HFF-Myc (cell line): ENCODE measurements at regions not wholly inside any gene's neighbourhood (a gene's known extent, or its start where the extent isn't known, plus 50 kb on each side); places are given as distances from the start of the nearest gene placed in this dataset.

Source experiments
- DNase-seq: peaks from one replicate; pipeline ENCODE4 v3.0.0-alpha.2; 2011; ENCODE audit warnings: low read depth; ENCODE audit errors: extremely low read depth
- H3K4me3 ChIP-seq: replicated peaks from 2 replicates; pipeline ENCODE4 v1.5.1; 2011; ENCODE audit warnings: low read depth, mild to moderate bottlenecking, control low read depth, low read length
- TF ChIP-seq, protein P1 (sequence below): IDR thresholded peaks from 2 replicates; pipeline ENCODE4 v1.5.1; 2012; ENCODE audit warnings: mild to moderate bottlenecking, low read depth, low read length, control low read depth; ENCODE audit errors: missing control alignments

GRCh38 chr2:155679647-155680046, 652.9 kb downstream of the NR4A2 start:
- DNase-seq: no peak
- TF ChIP-seq, protein P1, sequence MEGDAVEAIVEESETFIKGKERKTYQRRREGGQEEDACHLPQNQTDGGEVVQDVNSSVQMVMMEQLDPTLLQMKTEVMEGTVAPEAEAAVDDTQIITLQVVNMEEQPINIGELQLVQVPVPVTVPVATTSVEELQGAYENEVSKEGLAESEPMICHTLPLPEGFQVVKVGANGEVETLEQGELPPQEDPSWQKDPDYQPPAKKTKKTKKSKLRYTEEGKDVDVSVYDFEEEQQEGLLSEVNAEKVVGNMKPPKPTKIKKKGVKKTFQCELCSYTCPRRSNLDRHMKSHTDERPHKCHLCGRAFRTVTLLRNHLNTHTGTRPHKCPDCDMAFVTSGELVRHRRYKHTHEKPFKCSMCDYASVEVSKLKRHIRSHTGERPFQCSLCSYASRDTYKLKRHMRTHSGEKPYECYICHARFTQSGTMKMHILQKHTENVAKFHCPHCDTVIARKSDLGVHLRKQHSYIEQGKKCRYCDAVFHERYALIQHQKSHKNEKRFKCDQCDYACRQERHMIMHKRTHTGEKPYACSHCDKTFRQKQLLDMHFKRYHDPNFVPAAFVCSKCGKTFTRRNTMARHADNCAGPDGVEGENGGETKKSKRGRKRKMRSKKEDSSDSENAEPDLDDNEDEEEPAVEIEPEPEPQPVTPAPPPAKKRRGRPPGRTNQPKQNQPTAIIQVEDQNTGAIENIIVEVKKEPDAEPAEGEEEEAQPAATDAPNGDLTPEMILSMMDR: no peak
- no peak overlapping the region for H3K4me3 ChIP-seq

DNA sequence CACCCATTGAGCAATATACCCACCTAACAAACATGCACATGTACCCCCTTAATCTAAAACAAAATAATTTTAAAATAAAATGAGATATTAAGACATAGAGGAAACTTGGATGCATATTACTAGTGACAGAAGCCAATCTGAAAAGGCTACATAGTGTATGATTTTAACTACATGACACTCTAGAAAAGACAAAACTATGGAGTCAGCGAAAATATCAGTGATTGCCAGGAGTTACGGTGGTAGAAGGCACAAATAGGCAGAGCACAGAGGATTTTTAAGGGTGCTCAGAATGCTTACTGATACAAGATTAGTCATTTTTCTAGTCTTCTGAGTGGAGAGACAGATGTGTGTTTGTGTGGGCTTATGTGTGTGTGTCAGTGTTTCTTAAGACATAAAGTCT, 656.6 kb downstream of the NR4A2 start:
- no peak for DNase-seq
- no peak overlapping the region for H3K4me3 ChIP-seq
- TF ChIP-seq, protein P1: no peak

GRCh38 chr2:155665704-155666103, 666.8 kb downstream of the NR4A2 start:
- DNase-seq: no peak
- TF ChIP-seq, protein P1: no peak
- H3K4me3 ChIP-seq: no peak overlapping the region

GRCh38 chr2:155663265-155663664, 669.3 kb downstream of the NR4A2 start:
- H3K4me3 ChIP-seq: no peak overlapping the region
- no peak for DNase-seq
- TF ChIP-seq, protein P1: no peak

DNA sequence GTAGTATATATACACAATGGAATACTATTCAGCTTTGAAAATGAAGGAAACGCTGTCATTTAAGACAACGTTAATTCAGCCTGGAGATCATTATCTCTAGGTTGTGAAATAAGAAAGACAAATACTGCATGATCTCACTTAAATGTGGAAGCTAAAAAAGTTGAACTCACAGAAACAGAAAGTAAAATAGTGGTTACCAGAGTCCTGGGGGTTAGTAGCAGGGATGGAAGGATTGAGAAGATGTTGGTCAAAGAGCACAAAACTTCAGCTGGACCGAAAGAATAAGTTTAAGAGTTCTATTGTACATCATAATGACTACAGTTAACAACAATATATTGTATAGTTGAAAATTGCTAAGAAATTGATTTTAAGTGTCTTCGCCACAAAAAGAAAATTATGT, 670.3 kb downstream of the NR4A2 start:
- DNase-seq: no peak
- no peak overlapping the region for H3K4me3 ChIP-seq
- TF ChIP-seq, protein P1: no peak

- H3K4me3 ChIP-seq: no peak overlapping the region
- DNase-seq: no peak
- TF ChIP-seq, protein P1: no peak
Measured at GRCh38 chr2:155653176-155653575, 679.3 kb downstream of the NR4A2 start.

DNA sequence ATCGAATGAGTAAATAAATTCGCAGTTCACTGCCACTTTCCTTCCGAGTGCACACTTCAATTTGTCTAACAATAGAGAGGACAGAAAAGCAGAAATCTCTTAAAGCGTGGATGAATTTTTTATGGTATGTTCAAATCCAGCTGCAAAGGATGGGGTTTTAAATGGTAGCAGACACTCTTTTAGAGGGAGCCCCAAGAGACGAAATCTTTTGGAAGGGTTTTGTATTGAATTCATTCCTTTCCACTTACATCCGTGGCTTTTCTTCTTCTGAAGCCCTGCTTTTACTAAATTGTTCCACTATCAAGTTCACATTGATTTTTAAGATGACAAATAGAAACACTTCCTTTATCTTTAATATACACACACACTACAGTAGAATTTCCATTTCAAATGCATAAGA, 680.7 kb downstream of the NR4A2 start:
- TF ChIP-seq, protein P1: no peak
- DNase-seq: no peak
- H3K4me3 ChIP-seq: no peak overlapping the region
